Esophagus squamous epithelium (tissue), 5 donors: ENCODE measurements at regions not wholly inside any gene's neighbourhood (a gene's known extent, or its start where the extent isn't known, plus 50 kb on each side); places are given as distances from the start of the nearest gene placed in this dataset.

Experiments used
- DNase-seq: peaks from one replicate; lab custom pipeline; 2025; lab: John Stamatoyannopoulos, UW
- H3K27ac ChIP-seq, 4 donors: fragments of 200-600 bp; sonication (generic); one replicate each; pipeline ENCODE4 v1.5.1; 2016 to 2019; ENCODE audit warnings: mild to moderate bottlenecking in 1 of 4
- H3K27me3 ChIP-seq, 4 donors: fragments of 200-600 bp; sonication (generic); 1 replicate in 3 of 4; 2 replicates in 1 of 4; pipeline versions ENCODE4 v1.5.1 to v1.6.0; 2017 to 2021; ENCODE audit warnings: antibody characterized with exemption in 1 of 4
- H3K36me3 ChIP-seq, 3 donors: fragments of 200-600 bp; sonication (generic); one replicate each; pipeline ENCODE4 v1.5.1; 2016 to 2019
- H3K4me1 ChIP-seq, 3 donors: fragments of 200-600 bp; sonication (generic); one replicate each; pipeline ENCODE4 v1.5.1; 2017 to 2019
- H3K4me3 ChIP-seq, 4 donors: fragments of 200-600 bp; sonication (generic); 1 replicate in 3 of 4; 2 replicates in 1 of 4; pipeline ENCODE4 v1.5.1; 2016 to 2019; ENCODE audit warnings: mild to moderate bottlenecking in 2 of 4, moderate library complexity in 1 of 4
- H3K9me3 ChIP-seq, 3 donors: fragments of 200-600 bp; sonication (generic); one replicate each; pipeline ENCODE4 v1.5.1; 2016 to 2019
- POLR2A ChIP-seq, 4 donors: fragments of 450-650 bp; IDR thresholded peaks; one replicate each; pipeline ENCODE4 v1.6.1; 2017; ENCODE audit warnings: antibody characterized with exemption in 4 of 4, mild to moderate bottlenecking in 4 of 4, moderate library complexity in 3 of 4
- WGBS, 2 donors: methylation state at CpG; one replicate each; pipeline ENCODE4 v1.1.5; 2018; 5-methylcytosine and 5-hydroxymethylcytosine counted together
- intact Hi-C: fragments of 100-400 bp; cut with DNase I; formaldehyde crosslinking; loops from one replicate; pipeline ENCODE4 v1.15.0; 2022
- TF ChIP-seq, protein P1 (sequence below), 6 experiments: fragments of 450-650 bp in 4 of 6; fragments of 200-600 bp in 2 of 6; sonication (generic) in 2 of 6; IDR thresholded peaks; one replicate each; pipeline ENCODE4 v1.5.1; 2016 to 2019; ENCODE audit warnings: antibody characterized with exemption in 6 of 6, mild to moderate bottlenecking in 4 of 6, moderate library complexity in 4 of 6
- donor health status: DM: yes; HTN: yes; CAD: no.

DNA sequence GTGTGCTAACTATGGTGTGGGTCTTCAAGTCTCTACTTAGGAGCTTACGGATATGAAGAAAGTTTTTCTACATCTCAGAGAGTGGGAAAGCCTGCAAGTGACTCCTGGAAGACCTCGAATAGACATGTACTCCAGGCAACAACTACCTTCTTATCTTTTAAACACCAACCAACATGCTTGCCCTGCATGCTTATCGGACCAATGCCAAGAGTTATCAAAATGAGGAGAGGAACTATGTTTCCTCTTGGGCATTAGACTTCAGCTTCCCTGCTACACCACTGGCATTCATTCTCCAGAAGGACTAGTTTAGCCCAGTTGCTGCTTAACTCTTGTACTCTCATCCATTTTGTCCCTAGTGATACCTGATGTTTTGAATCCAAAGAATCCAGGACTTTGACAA lies 74.7 kb upstream of the MAN2A1 start:
- no peaks in the 10 kb centered on the region for H3K27me3 ChIP-seq
- intact Hi-C loops, result no loop called here
- TF ChIP-seq, protein P1, sequence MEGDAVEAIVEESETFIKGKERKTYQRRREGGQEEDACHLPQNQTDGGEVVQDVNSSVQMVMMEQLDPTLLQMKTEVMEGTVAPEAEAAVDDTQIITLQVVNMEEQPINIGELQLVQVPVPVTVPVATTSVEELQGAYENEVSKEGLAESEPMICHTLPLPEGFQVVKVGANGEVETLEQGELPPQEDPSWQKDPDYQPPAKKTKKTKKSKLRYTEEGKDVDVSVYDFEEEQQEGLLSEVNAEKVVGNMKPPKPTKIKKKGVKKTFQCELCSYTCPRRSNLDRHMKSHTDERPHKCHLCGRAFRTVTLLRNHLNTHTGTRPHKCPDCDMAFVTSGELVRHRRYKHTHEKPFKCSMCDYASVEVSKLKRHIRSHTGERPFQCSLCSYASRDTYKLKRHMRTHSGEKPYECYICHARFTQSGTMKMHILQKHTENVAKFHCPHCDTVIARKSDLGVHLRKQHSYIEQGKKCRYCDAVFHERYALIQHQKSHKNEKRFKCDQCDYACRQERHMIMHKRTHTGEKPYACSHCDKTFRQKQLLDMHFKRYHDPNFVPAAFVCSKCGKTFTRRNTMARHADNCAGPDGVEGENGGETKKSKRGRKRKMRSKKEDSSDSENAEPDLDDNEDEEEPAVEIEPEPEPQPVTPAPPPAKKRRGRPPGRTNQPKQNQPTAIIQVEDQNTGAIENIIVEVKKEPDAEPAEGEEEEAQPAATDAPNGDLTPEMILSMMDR (IDR thresholded peaks at IDR 0.05), result no peak
- TF ChIP-seq POLR2A (IDR thresholded peaks at IDR 0.05), result no peak
- H3K36me3 ChIP-seq, result no peaks in the 10 kb centered on the region
- H3K4me3 ChIP-seq, result no peak overlapping the region
- no peak for DNase-seq
- H3K4me1 ChIP-seq, result no peaks in the 10 kb centered on the region
- WGBS, 2 donors, result 79 to 86% methylated on average over 3 of the region's 3 CpGs
- no peaks in the 10 kb centered on the region for H3K9me3 ChIP-seq
- no peak overlapping the region for H3K27ac ChIP-seq

- Histone ChIP-seq H3K4me3 (no peak overlapping the region), H3K36me3 (no peaks in the 10 kb centered on the region), H3K4me1 (no peaks in the 10 kb centered on the region), H3K9me3 (no peaks in the 10 kb centered on the region), H3K27me3 (no peaks in the 10 kb centered on the region), H3K27ac (no peak overlapping the region)
- DNase-seq, result no peak
- intact Hi-C loops, result no loop called here
- TF ChIP-seq, protein P1 (IDR thresholded peaks at IDR 0.05), result no peak
- TF ChIP-seq POLR2A (IDR thresholded peaks at IDR 0.05), result no peak
- WGBS, 2 donors, result 63 to 79% methylated on average over 4 of the region's 4 CpGs
Measured at GRCh38 chr5:109614301-109614700, 75.4 kb upstream of the MAN2A1 start.

DNA sequence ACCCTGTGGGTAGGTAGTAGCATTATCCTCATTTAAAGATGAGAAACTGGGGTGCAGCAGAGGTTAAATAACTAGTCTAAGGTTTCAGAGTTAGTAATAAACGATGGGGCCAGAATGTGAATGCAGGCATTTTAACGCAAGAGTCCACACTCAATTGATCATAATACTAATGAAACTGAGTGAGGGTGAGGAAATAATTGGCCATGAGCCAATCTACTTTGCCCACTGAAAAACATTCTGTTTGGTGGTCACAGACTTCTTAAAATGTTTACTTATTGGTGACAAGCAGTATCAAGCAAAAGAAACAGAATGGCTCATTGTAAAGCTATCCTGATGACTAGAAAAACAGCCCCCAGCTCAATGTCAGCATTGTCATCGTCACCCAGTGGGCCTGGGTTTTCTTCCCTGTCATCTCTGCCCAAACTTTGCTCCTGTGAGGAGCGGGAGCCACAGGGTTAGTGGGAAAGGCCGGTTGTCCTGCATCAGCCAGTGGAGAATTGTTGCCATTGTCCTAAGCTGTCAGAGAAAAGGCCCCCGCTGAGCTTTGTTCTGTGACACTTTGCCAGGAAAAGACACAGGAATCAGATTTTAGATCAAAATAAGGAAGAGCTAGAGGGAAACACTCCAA lies 77.3 kb upstream of the MAN2A1 start:
- no peak for TF ChIP-seq POLR2A (IDR thresholded peaks at IDR 0.05)
- TF ChIP-seq, protein P1 (IDR thresholded peaks at IDR 0.05), result no peak
- Histone ChIP-seq H3K36me3 (no peaks in the 10 kb centered on the region), H3K27ac (no peak overlapping the region), H3K9me3 (no peaks in the 10 kb centered on the region), H3K4me3 (no peak overlapping the region), H3K4me1 (no peaks in the 10 kb centered on the region), H3K27me3 (no peaks in the 10 kb centered on the region)
- no peak for DNase-seq
- WGBS, 2 donors, result 72 to 79% methylated on average over 6 of the region's 6 CpGs
- intact Hi-C loops, result no loop called here

- no peak for DNase-seq
- no peak overlapping the region for H3K4me3 ChIP-seq
- no peaks in the 10 kb centered on the region for H3K36me3 ChIP-seq
- 53 to 80% methylated on average over 2 of the region's 3 CpGs for WGBS, 2 donors
- no peak for TF ChIP-seq POLR2A (IDR thresholded peaks at IDR 0.05)
- TF ChIP-seq, protein P1 (IDR thresholded peaks at IDR 0.05), result no peak
- H3K9me3 ChIP-seq, result no peaks in the 10 kb centered on the region
- intact Hi-C loops, result no loop called here
- H3K4me1 ChIP-seq, result no peaks in the 10 kb centered on the region
- H3K27me3 ChIP-seq, result no peaks in the 10 kb centered on the region
- H3K27ac ChIP-seq, result no peak overlapping the region
Measured at GRCh38 chr5:109611505-109611904, 78.2 kb upstream of the MAN2A1 start.

DNA sequence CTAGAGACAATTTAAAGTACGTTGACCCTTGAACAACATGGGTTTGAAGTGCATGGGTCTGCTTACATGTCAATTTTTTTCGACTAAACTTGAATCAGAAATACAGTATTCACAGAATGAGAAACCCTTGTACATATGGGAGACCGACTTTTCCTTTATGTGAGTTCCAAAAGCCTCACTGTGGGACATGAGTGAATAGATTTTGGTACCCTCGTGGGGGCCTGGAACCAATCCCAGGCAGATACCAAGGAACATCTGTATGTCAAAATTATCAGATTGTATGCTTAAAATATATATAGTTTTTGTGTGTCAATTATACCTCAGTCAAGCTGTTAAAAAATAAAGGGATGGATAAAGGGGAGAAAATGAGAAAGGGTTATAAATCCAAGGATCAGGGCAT lies 78.7 kb upstream of the MAN2A1 start:
- TF ChIP-seq POLR2A (IDR thresholded peaks at IDR 0.05), result no peak
- TF ChIP-seq, protein P1 (IDR thresholded peaks at IDR 0.05), result no peak
- Histone ChIP-seq H3K9me3 (no peaks in the 10 kb centered on the region), H3K4me3 (no peak overlapping the region), H3K27ac (no peak overlapping the region), H3K4me1 (no peaks in the 10 kb centered on the region), H3K27me3 (no peaks in the 10 kb centered on the region), H3K36me3 (no peaks in the 10 kb centered on the region)
- DNase-seq, result no peak
- intact Hi-C loops, result no loop called here
- WGBS, 2 donors, result 72 to 81% methylated on average over 4 of the region's 4 CpGs
